Spleen (tissue), 7 donors: ENCODE measurements at regions not wholly inside any gene's neighbourhood (a gene's known extent, or its start where the extent isn't known, plus 50 kb on each side); places are given as distances from the start of the nearest gene placed in this dataset.
"Not testable (repeated sequence)": the region's sequence is repeated elsewhere in the genome, so short reads cannot be mapped to it uniquely, and the experiment has no call there.

Experiments used
- CTCF ChIP-seq, 11 experiments: fragments of 200-600 bp in 7 of 11; fragments of 450-650 bp in 4 of 11; sonication (generic) in 4 of 11; IDR thresholded peaks in 8 of 11; conservative IDR thresholded peaks in 3 of 11; 1 replicate in 7 of 11; 2 replicates in 4 of 11; pipeline versions ENCODE4 v1.4.0 to v1.8.0; 2016 to 2021; ENCODE audit warnings: antibody characterized with exemption in 11 of 11, inconsistent platforms in 4 of 11, mild to moderate bottlenecking in 1 of 11
- POLR2A ChIP-seq, 3 donors: fragments of 450-650 bp; IDR thresholded peaks; one replicate each; pipeline ENCODE4 v1.5.1; 2017; ENCODE audit warnings: antibody characterized with exemption in 3 of 3, mild to moderate bottlenecking in 1 of 3
- POLR2AphosphoS5 ChIP-seq, 3 donors: sonication (generic); formaldehyde crosslinking; IDR thresholded peaks; one replicate each; pipeline ENCODE4 v1.5.1; 2017; ENCODE audit warnings: antibody characterized with exemption in 3 of 3
- donor health status: DM: no; HTN: no; CAD: no; lungs with moderate emphysema.
- donor health status: DM: no; HTN: no; CAD: no.
- donor health status: DM: no; HTN: no; CAD: no.

GRCh38 chr3:195996314-195996713, 85.6 kb downstream of the TFRC start:
- TF ChIP-seq POLR2A (IDR thresholded peaks at IDR 0.05); CTCF (IDR thresholded peaks at IDR 0.05 in 8 of 11, conservative IDR thresholded peaks at IDR 0.05 in 3 of 11); POLR2AphosphoS5 (IDR thresholded peaks at IDR 0.05): not testable (repeated sequence)
